ENCODE measurements at regions not wholly inside any gene's neighbourhood (a gene's known extent, or its start where the extent isn't known, plus 50 kb on each side); places are given as distances from the start of the nearest gene placed in this dataset.

DNA sequence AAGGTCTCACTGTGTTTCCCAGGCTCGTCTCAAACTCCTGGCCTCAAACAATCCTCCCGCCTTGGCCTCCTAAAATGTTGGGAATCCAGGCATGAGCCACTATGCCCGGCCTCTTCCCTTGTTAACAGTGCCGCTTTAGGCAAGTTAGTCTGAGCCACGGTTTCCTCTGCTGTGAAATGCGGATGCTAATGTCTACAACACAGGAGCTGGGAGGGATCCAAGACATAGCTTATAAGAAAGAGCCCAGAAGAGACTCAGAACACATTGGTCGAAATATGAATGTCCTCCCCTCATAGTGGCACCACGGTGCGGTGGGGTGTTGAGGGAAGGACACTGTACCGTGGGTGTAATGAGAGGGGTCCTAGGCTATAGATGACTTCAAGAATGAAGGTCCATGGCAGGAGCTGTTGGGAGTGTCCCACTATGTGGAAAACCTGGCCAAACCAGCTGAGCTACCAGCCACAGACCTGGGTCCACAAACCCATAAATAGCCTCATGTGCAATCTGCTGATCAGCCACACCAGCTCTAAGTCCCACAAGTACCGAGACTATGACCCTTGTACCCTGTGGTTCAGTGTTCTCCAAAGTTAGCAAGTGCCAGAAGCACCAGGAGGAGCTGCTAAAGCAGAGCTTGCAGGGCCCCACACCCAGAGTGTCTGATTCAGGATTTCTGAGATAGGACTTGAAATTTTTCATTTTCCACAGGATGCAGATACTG, 57.8 kb upstream of the ZFAND3 start (continued):
- TF ChIP-seq, protein P1, sequence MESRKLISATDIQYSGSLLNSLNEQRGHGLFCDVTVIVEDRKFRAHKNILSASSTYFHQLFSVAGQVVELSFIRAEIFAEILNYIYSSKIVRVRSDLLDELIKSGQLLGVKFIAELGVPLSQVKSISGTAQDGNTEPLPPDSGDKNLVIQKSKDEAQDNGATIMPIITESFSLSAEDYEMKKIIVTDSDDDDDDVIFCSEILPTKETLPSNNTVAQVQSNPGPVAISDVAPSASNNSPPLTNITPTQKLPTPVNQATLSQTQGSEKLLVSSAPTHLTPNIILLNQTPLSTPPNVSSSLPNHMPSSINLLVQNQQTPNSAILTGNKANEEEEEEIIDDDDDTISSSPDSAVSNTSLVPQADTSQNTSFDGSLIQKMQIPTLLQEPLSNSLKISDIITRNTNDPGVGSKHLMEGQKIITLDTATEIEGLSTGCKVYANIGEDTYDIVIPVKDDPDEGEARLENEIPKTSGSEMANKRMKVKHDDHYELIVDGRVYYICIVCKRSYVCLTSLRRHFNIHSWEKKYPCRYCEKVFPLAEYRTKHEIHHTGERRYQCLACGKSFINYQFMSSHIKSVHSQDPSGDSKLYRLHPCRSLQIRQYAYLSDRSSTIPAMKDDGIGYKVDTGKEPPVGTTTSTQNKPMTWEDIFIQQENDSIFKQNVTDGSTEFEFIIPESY (IDR thresholded peaks at IDR 0.05; ENCODE audit: borderline replicate concordance, low read depth): no peak
- no peak for TF ChIP-seq TCF12 (IDR thresholded peaks at IDR 0.05)
- no peak for TF ChIP-seq NFIC (IDR thresholded peaks at IDR 0.05; ENCODE audit: borderline replicate concordance)
- TF ChIP-seq GABPA (IDR thresholded peaks at IDR 0.05; ENCODE audit: low read depth): no peak

DNA sequence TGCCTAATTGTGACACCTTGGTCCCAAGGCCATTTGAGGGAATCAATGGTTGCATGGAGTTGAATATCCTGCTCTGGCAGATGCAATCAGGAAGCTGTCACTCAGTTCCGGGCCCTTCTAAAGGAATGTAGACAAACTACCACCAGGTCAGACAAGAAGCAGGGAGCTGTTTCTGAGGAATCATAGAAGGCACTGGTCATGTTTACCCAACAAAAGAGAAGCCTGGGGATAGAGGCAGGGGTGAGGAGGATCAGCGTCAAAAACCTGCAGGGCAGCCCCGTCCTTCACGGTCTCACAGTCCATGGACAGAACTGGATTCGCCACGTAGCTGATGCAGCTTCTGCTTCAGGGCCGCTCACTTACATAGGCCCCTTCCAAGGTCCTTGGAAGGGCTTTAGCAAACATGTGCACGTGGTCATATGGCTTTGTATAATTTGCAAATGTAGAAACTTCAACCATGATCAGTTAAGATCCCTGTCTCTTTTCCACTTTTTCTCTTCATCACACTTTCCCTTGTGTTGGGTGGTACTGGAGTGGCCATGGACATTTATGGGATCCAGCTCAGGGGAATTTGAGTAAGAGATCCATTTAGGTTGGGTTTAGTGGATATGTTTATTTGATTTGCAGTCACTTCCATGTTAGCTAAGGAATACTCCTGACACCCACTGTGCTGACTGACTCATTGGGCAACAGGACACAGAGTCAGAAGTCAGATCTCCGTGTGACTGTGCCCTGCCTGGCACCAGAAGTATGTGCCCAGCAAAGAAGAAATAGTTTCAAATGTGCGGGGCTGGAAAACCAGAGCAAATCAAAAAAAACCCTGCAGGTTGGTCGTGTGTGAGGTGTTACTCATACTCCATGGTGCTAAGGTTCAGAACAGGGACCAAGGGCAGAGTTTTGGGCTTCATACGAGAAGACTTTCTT, 60.0 kb upstream of the ZFAND3 start:
- no peaks in the 10 kb centered on the region for H3K9me2 ChIP-seq
- no peak overlapping the region for H3K4me2 ChIP-seq
- H3F3A ChIP-seq (replicated peaks; ENCODE audit: insufficient read depth): no peaks in the 10 kb centered on the region
- POLR2A ChIA-PET: no interaction called here
- H2AFZ ChIP-seq (ENCODE audit: low read depth): no peak overlapping the region
- no peaks in the 10 kb centered on the region for H3K9me3 ChIP-seq
- no peaks in the 10 kb centered on the region for H3K27me3 ChIP-seq (ENCODE audit: insufficient read depth)
- WGBS (ENCODE audit: low lambda C conversion rate): 60% methylated on average over 7 of the region's 12 CpGs
- no peak overlapping the region for H3K9ac ChIP-seq
- no peaks in the 10 kb centered on the region for H3K36me3 ChIP-seq (replicated peaks in 1 of 2; ENCODE audit: control insufficient read depth in 1 of 2, insufficient read depth in 2 of 2, low read length in 1 of 2)
- no peak for DNase-seq
- H4K20me1 ChIP-seq (ENCODE audit: insufficient read depth): no peaks in the 10 kb centered on the region
- no peak overlapping the region for H3K27ac ChIP-seq (ENCODE audit: low read depth in 2 of 2, low read length in 1 of 2)
- H3K4me1 ChIP-seq (ENCODE audit: control insufficient read depth in 1 of 2, insufficient read depth in 2 of 2, low read depth in 1 of 2, low read length in 1 of 2): peaks cover 0 to 7% of the 10 kb centered on the region in 2 experiments; a peak in 1 of 4 replicates
- no peak for TF ChIP-seq FOXJ3 (CRISPR knock-in tag; IDR thresholded peaks at IDR 0.05)
- H3K79me2 ChIP-seq (ENCODE audit: insufficient read depth): no peaks in the 10 kb centered on the region
- no peak overlapping the region for H3K4me3 ChIP-seq (ENCODE audit: low read depth in 2 of 2, low read length in 1 of 2)
- CTCF ChIA-PET: interaction anchor here (1.2 kb wide), 1 partner anchor 12 kb away, joined by 3 read pairs; no protein-coding TSS in a partner anchor

DNA sequence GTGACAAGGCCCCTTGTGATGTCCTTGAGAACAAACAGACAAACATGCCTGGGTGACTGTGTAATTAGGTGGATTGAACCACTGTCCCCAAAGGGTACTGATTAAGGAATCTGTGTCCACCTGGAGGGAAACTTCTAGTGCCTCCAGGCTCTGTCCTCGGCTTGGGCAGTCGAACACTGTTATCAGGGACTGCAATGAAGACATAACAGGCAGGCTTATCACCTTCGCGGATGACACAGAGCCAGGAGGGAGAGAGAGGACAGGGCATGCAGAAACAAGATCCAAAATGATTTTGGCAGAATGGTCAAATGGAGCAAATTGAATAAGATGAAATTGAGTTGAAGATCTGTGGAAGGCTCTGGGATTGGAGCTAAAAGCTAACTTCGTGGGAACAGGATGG, 60.9 kb upstream of the ZFAND3 start:
- Histone ChIP-seq H3F3A (replicated peaks; ENCODE audit: insufficient read depth) (no peaks in the 10 kb centered on the region), H2AFZ (ENCODE audit: low read depth) (no peak overlapping the region), H3K36me3 (replicated peaks in 1 of 2; ENCODE audit: control insufficient read depth in 1 of 2, insufficient read depth in 2 of 2, low read length in 1 of 2) (no peaks in the 10 kb centered on the region), H3K4me2 (no peak overlapping the region), H3K4me3 (ENCODE audit: low read depth in 2 of 2, low read length in 1 of 2) (no peak overlapping the region), H3K79me2 (ENCODE audit: insufficient read depth) (no peaks in the 10 kb centered on the region), H3K9me2 (no peaks in the 10 kb centered on the region), H3K27ac (ENCODE audit: low read depth in 2 of 2, low read length in 1 of 2) (no peak overlapping the region), H3K9me3 (no peaks in the 10 kb centered on the region), H3K27me3 (ENCODE audit: insufficient read depth) (no peaks in the 10 kb centered on the region), H4K20me1 (ENCODE audit: insufficient read depth) (no peaks in the 10 kb centered on the region), H3K9ac (no peak overlapping the region), H3K4me1 (ENCODE audit: control insufficient read depth in 1 of 2, insufficient read depth in 2 of 2, low read depth in 1 of 2, low read length in 1 of 2) (peaks cover 0 to 7% of the 10 kb centered on the region in 2 experiments; a peak in 1 of 4 replicates)
- DNase-seq: no peak
- 53% methylated on average over 5 of the region's 5 CpGs for whole genome bisulfite sequencing (ENCODE audit: low lambda C conversion rate)
- no peak for TF ChIP-seq RCOR1 (IDR thresholded peaks at IDR 0.05; ENCODE audit: low read length)
- TF ChIP-seq, protein P2, sequence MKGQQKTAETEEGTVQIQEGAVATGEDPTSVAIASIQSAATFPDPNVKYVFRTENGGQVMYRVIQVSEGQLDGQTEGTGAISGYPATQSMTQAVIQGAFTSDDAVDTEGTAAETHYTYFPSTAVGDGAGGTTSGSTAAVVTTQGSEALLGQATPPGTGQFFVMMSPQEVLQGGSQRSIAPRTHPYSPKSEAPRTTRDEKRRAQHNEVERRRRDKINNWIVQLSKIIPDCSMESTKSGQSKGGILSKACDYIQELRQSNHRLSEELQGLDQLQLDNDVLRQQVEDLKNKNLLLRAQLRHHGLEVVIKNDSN (IDR thresholded peaks at IDR 0.05; ENCODE audit: borderline replicate concordance, low read depth): no peak
- TF ChIP-seq FOXJ3 (CRISPR knock-in tag; IDR thresholded peaks at IDR 0.05): no peak
- CTCF ChIA-PET: interaction anchor here (0.9 kb wide), 1 partner anchor 10 kb away, joined by 4 read pairs; no protein-coding TSS in a partner anchor
- POLR2A ChIA-PET: no interaction called here
